Stimulated activated CD4-positive, alpha-beta T cell treated with anti-CD3 and anti-CD28 coated beads, Interleukin-15, amount 100 ng/mL, for 1 hour (primary cell): ENCODE measurements at regions not wholly inside any gene's neighbourhood (a gene's known extent, or its start where the extent isn't known, plus 50 kb on each side); places are given as distances from the start of the nearest gene placed in this dataset.

Source experiments
- DNase-seq, 2 donors: peaks; one replicate each; pipeline ENCODE4 v3.0.0-alpha.2; 2020; ENCODE audit warnings: low read depth in 1 of 2, low spot score in 1 of 2

GRCh38 chr13:97134364-97135095 is 87.6 kb upstream of the MBNL2 start:
- DNase-seq: no peak

- no peak for DNase-seq
Measured at GRCh38 chr13:97135883-97136282, 86.2 kb upstream of the MBNL2 start.

GRCh38 chr13:97136418-97136817 is 85.7 kb upstream of the MBNL2 start:
- no peak for DNase-seq

- DNase-seq: no peak
Measured at GRCh38 chr13:97139691-97140090, 82.4 kb upstream of the MBNL2 start.

GRCh38 chr13:97140131-97140530 is 82.0 kb upstream of the MBNL2 start:
- DNase-seq: no peak

- DNase-seq: no peak
Measured at GRCh38 chr13:97140611-97141010, 81.5 kb upstream of the MBNL2 start.

GRCh38 chr13:97141097-97141496 is 81.0 kb upstream of the MBNL2 start:
- DNase-seq: no peak

- DNase-seq: no peak
Measured at GRCh38 chr13:97141564-97142005, 80.5 kb upstream of the MBNL2 start.

- no peak for DNase-seq
Measured at GRCh38 chr13:97142452-97142851, 79.7 kb upstream of the MBNL2 start.

- no peak for DNase-seq
Measured at GRCh38 chr13:97145057-97145456, 77.1 kb upstream of the MBNL2 start.

GRCh38 chr13:97148894-97149293 is 73.2 kb upstream of the MBNL2 start:
- no peak for DNase-seq

- no peak for DNase-seq
Measured at GRCh38 chr13:97160421-97160820, 61.7 kb upstream of the MBNL2 start.

- no peak for DNase-seq
Measured at GRCh38 chr13:97161582-97162231, 60.4 kb upstream of the MBNL2 start.

GRCh38 chr13:97165502-97166425 is 56.4 kb upstream of the MBNL2 start:
- no peak for DNase-seq

GRCh38 chr13:97171136-97171535 is 51.0 kb upstream of the MBNL2 start:
- no peak for DNase-seq
